Ishikawa (cell line): ENCODE measurements at regions not wholly inside any gene's neighbourhood (a gene's known extent, or its start where the extent isn't known, plus 50 kb on each side); places are given as distances from the start of the nearest gene placed in this dataset.

Experiments used
- CREB1 ChIP-seq: IDR thresholded peaks from 2 replicates; pipeline ENCODE4 v1.6.1; 2012; ENCODE audit warnings: low read depth
- EP300 ChIP-seq: IDR thresholded peaks from 2 replicates; pipeline ENCODE4 v1.6.1; 2012; ENCODE audit warnings: borderline replicate concordance
- MAX ChIP-seq: IDR thresholded peaks from 2 replicates; pipeline ENCODE4 v1.6.1; 2012
- TAF1 ChIP-seq: IDR thresholded peaks from 2 replicates; pipeline ENCODE4 v1.6.1; 2012; ENCODE audit warnings: low read depth, mild to moderate bottlenecking
- TEAD4 ChIP-seq: IDR thresholded peaks from 2 replicates; pipeline ENCODE4 v1.6.1; 2012
- USF1 ChIP-seq: IDR thresholded peaks from 2 replicates; pipeline ENCODE4 v1.6.1; 2012

GRCh38 chr5:167503926-167504720, 787.3 kb upstream of the WWC1 start:
- TF ChIP-seq TEAD4 = no peak
- no peak for TF ChIP-seq EP300
- TF ChIP-seq TAF1 = no peak
- no peak for TF ChIP-seq USF1
- no peak for TF ChIP-seq MAX
- no peak for TF ChIP-seq CREB1
